ENCODE measurements at regions not wholly inside any gene's neighbourhood (a gene's known extent, or its start where the extent isn't known, plus 50 kb on each side); places are given as distances from the start of the nearest gene placed in this dataset.

- TF ChIP-seq CTCF (IDR thresholded peaks at IDR 0.05; ENCODE audit: insufficient read depth, low read depth, low read length) (no peak), EZH2 (IDR thresholded peaks at IDR 0.05; ENCODE audit: insufficient read depth, low read length) (no peak)
Measured at GRCh38 chr11:86176165-86176884, 68.2 kb upstream of the EED start.
